ENCODE measurements at regions not wholly inside any gene's neighbourhood (a gene's known extent, or its start where the extent isn't known, plus 50 kb on each side); places are given as distances from the start of the nearest gene placed in this dataset.

GRCh38 chr17:34172390-34172918 lies 82.6 kb upstream of the CCL2 start:
- Histone ChIP-seq H3K27ac (ENCODE audit: low read depth in 1 of 2, low read length in 1 of 2) (no peak overlapping the region), H3K9ac (ENCODE audit: insufficient read depth in 1 of 2, low read length in 2 of 2) (no peak overlapping the region), H3K9me3 (ENCODE audit: control insufficient read depth in 4 of 4, insufficient read depth in 3 of 4, low read length in 3 of 4) (no peaks in the 10 kb centered on the region), H3K4me1 (ENCODE audit: control insufficient read depth in 5 of 5, insufficient read depth in 5 of 5, low read length in 5 of 5) (peaks cover 0 to 21% (median 2%) of the 10 kb centered on the region in 5 donors), H3K27me3 (ENCODE audit: control insufficient read depth in 3 of 3, insufficient read depth in 3 of 3, low read length in 2 of 3) (no peaks in the 10 kb centered on the region), H3K4me3 (no peak overlapping the region), H3K36me3 (ENCODE audit: control insufficient read depth in 4 of 4, insufficient read depth in 4 of 4, low read length in 4 of 4) (no peaks in the 10 kb centered on the region)
- DNase-seq (no peak), ATAC-seq (ENCODE audit: insufficient read depth, low FRiP score) (no peak)
- TF ChIP-seq, protein P1, sequence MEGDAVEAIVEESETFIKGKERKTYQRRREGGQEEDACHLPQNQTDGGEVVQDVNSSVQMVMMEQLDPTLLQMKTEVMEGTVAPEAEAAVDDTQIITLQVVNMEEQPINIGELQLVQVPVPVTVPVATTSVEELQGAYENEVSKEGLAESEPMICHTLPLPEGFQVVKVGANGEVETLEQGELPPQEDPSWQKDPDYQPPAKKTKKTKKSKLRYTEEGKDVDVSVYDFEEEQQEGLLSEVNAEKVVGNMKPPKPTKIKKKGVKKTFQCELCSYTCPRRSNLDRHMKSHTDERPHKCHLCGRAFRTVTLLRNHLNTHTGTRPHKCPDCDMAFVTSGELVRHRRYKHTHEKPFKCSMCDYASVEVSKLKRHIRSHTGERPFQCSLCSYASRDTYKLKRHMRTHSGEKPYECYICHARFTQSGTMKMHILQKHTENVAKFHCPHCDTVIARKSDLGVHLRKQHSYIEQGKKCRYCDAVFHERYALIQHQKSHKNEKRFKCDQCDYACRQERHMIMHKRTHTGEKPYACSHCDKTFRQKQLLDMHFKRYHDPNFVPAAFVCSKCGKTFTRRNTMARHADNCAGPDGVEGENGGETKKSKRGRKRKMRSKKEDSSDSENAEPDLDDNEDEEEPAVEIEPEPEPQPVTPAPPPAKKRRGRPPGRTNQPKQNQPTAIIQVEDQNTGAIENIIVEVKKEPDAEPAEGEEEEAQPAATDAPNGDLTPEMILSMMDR (IDR thresholded peaks at IDR 0.05; ENCODE audit: control extremely low read depth, extremely low read depth), result no peak

GRCh38 chr17:34173241-34173640 lies 81.8 kb upstream of the CCL2 start:
- WGBS, 2 donors, result 11 to 31% methylated on average over 4 of the region's 4 CpGs
- Histone ChIP-seq H3K36me3 (ENCODE audit: control insufficient read depth in 4 of 4, insufficient read depth in 4 of 4, low read length in 4 of 4) (no peaks in the 10 kb centered on the region), H3K27ac (ENCODE audit: low read depth in 1 of 2, low read length in 1 of 2) (no peak overlapping the region)

GRCh38 chr17:34174496-34174895 lies 80.6 kb upstream of the CCL2 start:
- 82 to 86% methylated on average over 1 of the region's 1 CpG for WGBS, 2 donors
- Histone ChIP-seq H3K4me1 (ENCODE audit: control insufficient read depth in 5 of 5, insufficient read depth in 5 of 5, low read length in 5 of 5) (peaks cover 0 to 31% (median 2%) of the 10 kb centered on the region in 5 donors), H3K36me3 (ENCODE audit: control insufficient read depth in 4 of 4, insufficient read depth in 4 of 4, low read length in 4 of 4) (no peaks in the 10 kb centered on the region), H3K4me3 (no peak overlapping the region), H3K9me3 (ENCODE audit: control insufficient read depth in 4 of 4, insufficient read depth in 3 of 4, low read length in 3 of 4) (no peaks in the 10 kb centered on the region), H3K27me3 (ENCODE audit: control insufficient read depth in 3 of 3, insufficient read depth in 3 of 3, low read length in 2 of 3) (no peaks in the 10 kb centered on the region), H3K27ac (ENCODE audit: low read depth in 1 of 2, low read length in 1 of 2) (no peak overlapping the region), H3K9ac (ENCODE audit: insufficient read depth in 1 of 2, low read length in 2 of 2) (no peak overlapping the region)
- DNase-seq, result no peak
- TF ChIP-seq, protein P1 (IDR thresholded peaks at IDR 0.05; ENCODE audit: control extremely low read depth, extremely low read depth), result no peak
- no peak for ATAC-seq (ENCODE audit: insufficient read depth, low FRiP score)

More at GRCh38 chr17:34173241-34173640, 81.8 kb upstream of the CCL2 start:
- DNase-seq (peak in 2 of 3 donors; percentile 57 to 81), ATAC-seq (ENCODE audit: insufficient read depth, low FRiP score) (no peak)
- H3K9me3 ChIP-seq (ENCODE audit: control insufficient read depth in 4 of 4, insufficient read depth in 3 of 4, low read length in 3 of 4), result no peaks in the 10 kb centered on the region
- TF ChIP-seq, protein P1 (IDR thresholded peaks at IDR 0.05; ENCODE audit: control extremely low read depth, extremely low read depth), result no peak
- H3K27me3 ChIP-seq (ENCODE audit: control insufficient read depth in 3 of 3, insufficient read depth in 3 of 3, low read length in 2 of 3), result no peaks in the 10 kb centered on the region
- peaks cover 0 to 25% (median 2%) of the 10 kb centered on the region in 5 donors for H3K4me1 ChIP-seq (ENCODE audit: control insufficient read depth in 5 of 5, insufficient read depth in 5 of 5, low read length in 5 of 5)
- no peak overlapping the region for H3K9ac ChIP-seq (ENCODE audit: insufficient read depth in 1 of 2, low read length in 2 of 2)
- H3K4me3 ChIP-seq, result no peak overlapping the region

GRCh38 chr17:34176440-34176839 lies 78.6 kb upstream of the CCL2 start:
- ATAC-seq (ENCODE audit: insufficient read depth, low FRiP score), result no peak
- DNase-seq, result no peak
- no peaks in the 10 kb centered on the region for H3K36me3 ChIP-seq (ENCODE audit: control insufficient read depth in 4 of 4, insufficient read depth in 4 of 4, low read length in 4 of 4)
- H3K27me3 ChIP-seq (ENCODE audit: control insufficient read depth in 3 of 3, insufficient read depth in 3 of 3, low read length in 2 of 3), result no peaks in the 10 kb centered on the region
- no peak overlapping the region for H3K4me3 ChIP-seq
- H3K9ac ChIP-seq (ENCODE audit: insufficient read depth in 1 of 2, low read length in 2 of 2), result no peak overlapping the region
- WGBS, 2 donors, result 93 to 95% methylated on average over 2 of the region's 2 CpGs
- TF ChIP-seq, protein P1 (IDR thresholded peaks at IDR 0.05; ENCODE audit: control extremely low read depth, extremely low read depth), result no peak
- peaks cover 0 to 28% (median 2%) of the 10 kb centered on the region in 5 donors for H3K4me1 ChIP-seq (ENCODE audit: control insufficient read depth in 5 of 5, insufficient read depth in 5 of 5, low read length in 5 of 5)
- no peaks in the 10 kb centered on the region for H3K9me3 ChIP-seq (ENCODE audit: control insufficient read depth in 4 of 4, insufficient read depth in 3 of 4, low read length in 3 of 4)
- H3K27ac ChIP-seq (ENCODE audit: low read depth in 1 of 2, low read length in 1 of 2), result no peak overlapping the region

Measured in lung (tissue), 11 donors.